ENCODE measurements at regions not wholly inside any gene's neighbourhood (a gene's known extent, or its start where the extent isn't known, plus 50 kb on each side); places are given as distances from the start of the nearest gene placed in this dataset.
A peak's percentile ranks its signal among the peaks of the same experiment; 100 is the strongest.
"Not testable (repeated sequence)": the region's sequence is repeated elsewhere in the genome, so short reads cannot be mapped to it uniquely, and the experiment has no call there.

- Histone ChIP-seq H3K27ac (no peak overlapping the region), H3K9me3 (no peaks in the 10 kb centered on the region), H3K27me3 (no peaks in the 10 kb centered on the region), H3K4me3 (no peak overlapping the region), H3K36me3 (no peaks in the 10 kb centered on the region), H3K4me1 (peaks cover 0 to 6% (median 0%) of the 10 kb centered on the region in 4 donors)
- no peak for TF ChIP-seq CTCF (IDR thresholded peaks at IDR 0.05)
- TF ChIP-seq POLR2A (IDR thresholded peaks at IDR 0.05), result no peak
- intact Hi-C loops (cut with DNase I), result no loop called here
- ATAC-seq (no peak), DNase-seq (no peak)
Observed at GRCh38 chr11:15845261-15845660, 511.1 kb downstream of the SOX6 start.

GRCh38 chr11:15848631-15849168 is 507.6 kb downstream of the SOX6 start:
- WGBS (ENCODE audit: insufficient coverage, low coverage, low lambda C conversion rate, missing lambda C conversion rate), result 48% methylated on average over 2 of the region's 2 CpGs
- H3K27ac ChIP-seq, result no peak overlapping the region
- H3K4me1 ChIP-seq, result peaks cover 0 to 6% (median 0%) of the 10 kb centered on the region in 4 donors
- no peaks in the 10 kb centered on the region for H3K27me3 ChIP-seq
- no peak overlapping the region for H3K4me3 ChIP-seq
- H3K36me3 ChIP-seq, result no peaks in the 10 kb centered on the region
- no peak for TF ChIP-seq POLR2A (IDR thresholded peaks at IDR 0.05)
- no peak for TF ChIP-seq CTCF (IDR thresholded peaks at IDR 0.05)
- DNase-seq, result no peak
- no peaks in the 10 kb centered on the region for H3K9me3 ChIP-seq
- peak in 2 of 4 donors; percentile 19 to 39 for ATAC-seq
- intact Hi-C loops (cut with DNase I), result no loop called here

- Histone ChIP-seq H3K4me1 (peaks cover 0 to 6% (median 0%) of the 10 kb centered on the region in 4 donors), H3K27me3 (no peaks in the 10 kb centered on the region), H3K9me3 (no peaks in the 10 kb centered on the region), H3K36me3 (no peaks in the 10 kb centered on the region), H3K27ac (no peak overlapping the region), H3K4me3 (no peak overlapping the region)
- intact Hi-C loops (cut with DNase I), result no loop called here
- peak in 2 of 3 donors; percentile 30 to 50 for DNase-seq
- TF ChIP-seq POLR2A (IDR thresholded peaks at IDR 0.05), result no peak
- no peak for TF ChIP-seq CTCF (IDR thresholded peaks at IDR 0.05)
- ATAC-seq, result peak; percentile 89 to 97 (median 96)
- WGBS (ENCODE audit: insufficient coverage, low coverage, low lambda C conversion rate, missing lambda C conversion rate), result 14% methylated on average over 3 of the region's 4 CpGs
Observed at GRCh38 chr11:15849257-15849656, 507.1 kb downstream of the SOX6 start.

GRCh38 chr11:15850335-15850734 is 506.0 kb downstream of the SOX6 start:
- not testable (repeated sequence) for H3K27me3 ChIP-seq, H3K27ac ChIP-seq, DNase-seq

GRCh38 chr11:15851051-15851498 is 505.3 kb downstream of the SOX6 start:
- 64% methylated on average over 5 of the region's 5 CpGs for WGBS (ENCODE audit: insufficient coverage, low coverage, low lambda C conversion rate, missing lambda C conversion rate)
- H3K9me3 ChIP-seq, result no peaks in the 10 kb centered on the region
- no peak for DNase-seq
- intact Hi-C loops (cut with DNase I), result no loop called here
- ATAC-seq, result no peak
- no peaks in the 10 kb centered on the region for H3K36me3 ChIP-seq
- H3K4me1 ChIP-seq, result peaks cover 0 to 6% (median 0%) of the 10 kb centered on the region in 4 donors
- no peaks in the 10 kb centered on the region for H3K27me3 ChIP-seq
- H3K27ac ChIP-seq, result no peak overlapping the region
- TF ChIP-seq CTCF (IDR thresholded peaks at IDR 0.05), result no peak
- TF ChIP-seq POLR2A (IDR thresholded peaks at IDR 0.05), result no peak
- no peak overlapping the region for H3K4me3 ChIP-seq

More at GRCh38 chr11:15850335-15850734, 506.0 kb downstream of the SOX6 start:
- H3K4me1 ChIP-seq; intact Hi-C loops (cut with DNase I); H3K9me3 ChIP-seq; H3K4me3 ChIP-seq; ATAC-seq; H3K36me3 ChIP-seq: not testable (repeated sequence)

All from right lobe of liver (tissue), 6 donors.